Heart right ventricle (tissue), 16 donors: ENCODE measurements at regions not wholly inside any gene's neighbourhood (a gene's known extent, or its start where the extent isn't known, plus 50 kb on each side); places are given as distances from the start of the nearest gene placed in this dataset.

Experiments used
- ATAC-seq, 8 donors: fragments of 200-7000 bp; cut with Tn5 transposase; one replicate each; pipeline ENCODE4 v1.9.1; 2020; ENCODE audit warnings: mild to moderate bottlenecking in 8 of 8, moderate library complexity in 8 of 8, moderate number of reproducible peaks in 1 of 8
- DNase-seq, 2 donors: peaks; one replicate each; pipeline ENCODE4 v3.0.0-alpha.2; 2020
- H3K27ac ChIP-seq, 10 donors: fragments of 200-600 bp; sonication (generic) in 2 of 10; one replicate each; pipeline versions ENCODE4 v1.5.0 to v1.8.0; 2020 to 2022; ENCODE audit warnings: mild to moderate bottlenecking in 3 of 10
- H3K27me3 ChIP-seq, 7 donors: fragments of 200-600 bp; one replicate each; pipeline ENCODE4 v1.8.0; 2021 to 2022; ENCODE audit warnings: mild to moderate bottlenecking in 2 of 7
- H3K36me3 ChIP-seq, 9 donors: fragments of 200-600 bp; sonication (generic) in 1 of 9; one replicate each; pipeline versions ENCODE4 v1.5.0 to v1.8.0; 2020 to 2022; ENCODE audit warnings: mild to moderate bottlenecking in 2 of 9
- H3K4me1 ChIP-seq, 9 donors: fragments of 200-600 bp; sonication (generic) in 1 of 9; one replicate each; pipeline versions ENCODE4 v1.5.0 to v1.8.0; 2020 to 2022; ENCODE audit warnings: mild to moderate bottlenecking in 4 of 9
- H3K4me3 ChIP-seq, 10 donors: fragments of 200-600 bp; sonication (generic) in 2 of 10; one replicate each; pipeline versions ENCODE4 v1.5.0 to v1.8.0; 2020 to 2022; ENCODE audit warnings: mild to moderate bottlenecking in 7 of 10, moderate library complexity in 2 of 10
- H3K9me3 ChIP-seq, 11 donors: fragments of 200-600 bp in 10 of 11; sonication (generic) in 2 of 11; one replicate each; pipeline versions ENCODE4 v1.5.0 to v1.8.0; 2013 to 2022; ENCODE audit warnings: mild to moderate bottlenecking in 2 of 11, control low read depth in 1 of 11, moderate library complexity in 1 of 11
- CTCF ChIP-seq, 9 donors: fragments of 200-600 bp; sonication (generic) in 2 of 9; IDR thresholded peaks; one replicate each; pipeline versions ENCODE4 v1.5.0 to v1.8.0; 2021 to 2022; ENCODE audit warnings: antibody characterized with exemption in 9 of 9, mild to moderate bottlenecking in 5 of 9, moderate library complexity in 1 of 9
- WGBS, 2 donors: extraction: QIAGEN DNeasy Blood & Tissue Kit; methylation state at CpG; one replicate each; pipeline ENCODE4 v1.1.7; 2013; ENCODE audit warnings: inconsistent platforms in 1 of 2; 5-methylcytosine and 5-hydroxymethylcytosine counted together
- intact Hi-C, 10 donors: fragments of 100-400 bp; cut with DNase I; formaldehyde crosslinking; loops; one replicate each; pipeline versions ENCODE4 v1.11.1 to v1.14.2; 2022
- donor health status: Arrhythmogenic right ventricular cardiomyopathy.
- donor health status: ischemic (EF 13 %, LVEDD 7.1; RV severe dilation, severe dysfunction).
- donor health status: healthy with polysubstance abuse.
- donor health status: DM: no; HTN: yes; CAD: no.
- donor health status: DM: no; HTN: no; CAD: no.
- donor health status: ischemic (EF 25% LVEDD 6.9; RV normal size, moderate dysfunction).
- donor health status: ischemic (EF 25% LVEDD 5.7; RV mildly dilated, moderate dysfunction).
- donor health status: healthy.
- donor health status: DM: yes; HTN: yes; CAD: no.
- donor health status: Ischemic cardiomyopathy.
- donor health status: ischemic (EF 35%, LVEDD 5.7; RV mildly dilated, moderate dysfunction).
- donor health status: nonischemic (EF 11% LVEDD 7.7; RV severe dilation, severe dysfunction).
- donor health status: DM: yes; HTN: yes; CAD: no.
- donor health status: PGD.
- donor health status: ischemic (EF 29% LVEDD 5.4; RV normal size, mild dysfunction).
- donor health status: nonischemic (EF 23%, LVEDD 6.1; RV moderate dilation, normal function).

GRCh38 chr11:23696688-23697415 is 800.0 kb upstream of the LUZP2 start:
- H3K36me3 ChIP-seq = no peaks in the 10 kb centered on the region
- H3K4me3 ChIP-seq = no peak overlapping the region
- ATAC-seq = no peak
- no peak overlapping the region for H3K27ac ChIP-seq
- WGBS, 2 donors = 82 to 87% methylated on average over 5 of the region's 5 CpGs
- no peaks in the 10 kb centered on the region for H3K4me1 ChIP-seq
- no peaks in the 10 kb centered on the region for H3K9me3 ChIP-seq
- intact Hi-C loops = no loop called here
- no peak for TF ChIP-seq CTCF (IDR thresholded peaks at IDR 0.05)
- DNase-seq = no peak
- H3K27me3 ChIP-seq = no peaks in the 10 kb centered on the region

GRCh38 chr11:23704183-23704582 is 792.7 kb upstream of the LUZP2 start:
- 80 to 90% methylated on average over 1 of the region's 1 CpG for WGBS, 2 donors

GRCh38 chr11:23711981-23712380 is 784.9 kb upstream of the LUZP2 start:
- no peak for DNase-seq
- H3K4me3 ChIP-seq = no peak overlapping the region
- intact Hi-C loops = no loop called here
- no peaks in the 10 kb centered on the region for H3K27me3 ChIP-seq
- ATAC-seq = no peak
- no peaks in the 10 kb centered on the region for H3K36me3 ChIP-seq
- TF ChIP-seq CTCF (IDR thresholded peaks at IDR 0.05) = no peak
- no peaks in the 10 kb centered on the region for H3K4me1 ChIP-seq
- H3K9me3 ChIP-seq = peaks cover 0 to 24% (median 0%) of the 10 kb centered on the region in 11 donors
- WGBS, 2 donors = 73 to 80% methylated on average over 1 of the region's 1 CpG
- no peak overlapping the region for H3K27ac ChIP-seq

More at GRCh38 chr11:23704183-23704582, 792.7 kb upstream of the LUZP2 start:
- no peak overlapping the region for H3K4me3 ChIP-seq
- no peaks in the 10 kb centered on the region for H3K36me3 ChIP-seq
- H3K27ac ChIP-seq = no peak overlapping the region
- ATAC-seq (no peak), DNase-seq (no peak)
- no peaks in the 10 kb centered on the region for H3K27me3 ChIP-seq
- TF ChIP-seq CTCF (IDR thresholded peaks at IDR 0.05) = no peak
- intact Hi-C loops = no loop called here
- H3K4me1 ChIP-seq = no peaks in the 10 kb centered on the region
- peaks cover 0 to 2% (median 0%) of the 10 kb centered on the region in 11 donors for H3K9me3 ChIP-seq

- WGBS, 2 donors = 78 to 86% methylated on average over 3 of the region's 3 CpGs
- TF ChIP-seq CTCF (IDR thresholded peaks at IDR 0.05) = no peak
- Histone ChIP-seq H3K27me3 (no peaks in the 10 kb centered on the region), H3K4me3 (no peak overlapping the region), H3K27ac (no peak overlapping the region), H3K9me3 (peaks cover 0 to 17% (median 0%) of the 10 kb centered on the region in 11 donors), H3K36me3 (no peaks in the 10 kb centered on the region), H3K4me1 (no peaks in the 10 kb centered on the region)
- DNase-seq = no peak
- no peak for ATAC-seq
- intact Hi-C loops = no loop called here
Measured at GRCh38 chr11:23719016-23719415, 777.8 kb upstream of the LUZP2 start.
